ENCODE measurements at regions not wholly inside any gene's neighbourhood (a gene's known extent, or its start where the extent isn't known, plus 50 kb on each side); places are given as distances from the start of the nearest gene placed in this dataset.

DNA sequence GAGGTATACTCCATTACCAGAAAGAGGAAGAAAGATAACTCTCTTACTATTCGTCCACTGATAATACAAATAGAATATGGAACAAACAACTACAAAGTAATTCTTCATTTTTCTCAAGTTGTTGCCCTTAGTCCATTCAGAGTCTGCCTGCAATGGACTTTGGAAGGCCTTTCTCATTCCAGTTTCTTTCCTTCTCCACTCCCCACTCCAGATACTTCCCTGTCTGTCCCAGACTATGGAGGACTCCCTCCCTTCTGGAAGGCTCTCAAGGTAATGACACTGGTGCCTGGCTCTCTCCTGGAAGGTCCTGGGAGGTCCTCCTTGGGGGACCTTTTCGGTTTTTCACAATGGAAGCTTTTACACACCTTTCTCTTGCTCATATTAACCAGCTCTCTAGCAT lies 167.8 kb downstream of the SDHAF3 start (continued):
- TF ChIP-seq, protein P1, sequence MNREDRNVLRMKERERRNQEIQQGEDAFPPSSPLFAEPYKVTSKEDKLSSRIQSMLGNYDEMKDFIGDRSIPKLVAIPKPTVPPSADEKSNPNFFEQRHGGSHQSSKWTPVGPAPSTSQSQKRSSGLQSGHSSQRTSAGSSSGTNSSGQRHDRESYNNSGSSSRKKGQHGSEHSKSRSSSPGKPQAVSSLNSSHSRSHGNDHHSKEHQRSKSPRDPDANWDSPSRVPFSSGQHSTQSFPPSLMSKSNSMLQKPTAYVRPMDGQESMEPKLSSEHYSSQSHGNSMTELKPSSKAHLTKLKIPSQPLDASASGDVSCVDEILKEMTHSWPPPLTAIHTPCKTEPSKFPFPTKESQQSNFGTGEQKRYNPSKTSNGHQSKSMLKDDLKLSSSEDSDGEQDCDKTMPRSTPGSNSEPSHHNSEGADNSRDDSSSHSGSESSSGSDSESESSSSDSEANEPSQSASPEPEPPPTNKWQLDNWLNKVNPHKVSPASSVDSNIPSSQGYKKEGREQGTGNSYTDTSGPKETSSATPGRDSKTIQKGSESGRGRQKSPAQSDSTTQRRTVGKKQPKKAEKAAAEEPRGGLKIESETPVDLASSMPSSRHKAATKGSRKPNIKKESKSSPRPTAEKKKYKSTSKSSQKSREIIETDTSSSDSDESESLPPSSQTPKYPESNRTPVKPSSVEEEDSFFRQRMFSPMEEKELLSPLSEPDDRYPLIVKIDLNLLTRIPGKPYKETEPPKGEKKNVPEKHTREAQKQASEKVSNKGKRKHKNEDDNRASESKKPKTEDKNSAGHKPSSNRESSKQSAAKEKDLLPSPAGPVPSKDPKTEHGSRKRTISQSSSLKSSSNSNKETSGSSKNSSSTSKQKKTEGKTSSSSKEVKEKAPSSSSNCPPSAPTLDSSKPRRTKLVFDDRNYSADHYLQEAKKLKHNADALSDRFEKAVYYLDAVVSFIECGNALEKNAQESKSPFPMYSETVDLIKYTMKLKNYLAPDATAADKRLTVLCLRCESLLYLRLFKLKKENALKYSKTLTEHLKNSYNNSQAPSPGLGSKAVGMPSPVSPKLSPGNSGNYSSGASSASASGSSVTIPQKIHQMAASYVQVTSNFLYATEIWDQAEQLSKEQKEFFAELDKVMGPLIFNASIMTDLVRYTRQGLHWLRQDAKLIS (CRISPR knock-in tag; IDR thresholded peaks at IDR 0.05) = no peak
- TF ChIP-seq ELF4 (CRISPR knock-in tag; IDR thresholded peaks at IDR 0.05; ENCODE audit: borderline replicate concordance) = no peak

DNA sequence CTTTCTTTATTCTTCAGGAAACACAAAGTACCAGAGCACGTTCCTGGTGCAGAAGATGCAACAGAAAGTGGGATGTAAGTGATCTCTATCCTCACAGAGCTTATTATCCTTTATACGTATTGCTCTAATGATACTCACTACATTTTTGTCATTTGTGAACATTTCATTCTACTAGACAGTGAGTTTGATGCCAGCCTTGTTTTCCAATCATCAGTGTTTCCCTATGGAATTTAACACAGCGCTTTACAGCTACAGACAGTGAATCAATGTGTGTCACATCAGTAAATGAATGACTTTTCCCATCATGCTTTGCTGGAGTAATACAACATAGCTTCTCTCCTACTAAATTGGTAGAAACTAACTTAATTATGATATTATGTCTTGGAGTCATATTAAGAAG lies 175.5 kb downstream of the SDHAF3 start:
- no peaks in the 10 kb centered on the region for H3K36me3 ChIP-seq (replicated peaks in 1 of 2; ENCODE audit: control insufficient read depth in 1 of 2, insufficient read depth in 2 of 2, low read length in 2 of 2)
- no peaks in the 10 kb centered on the region for H3K79me2 ChIP-seq (ENCODE audit: insufficient read depth, low read length)
- POLR2A ChIA-PET = no interaction called here
- in situ Hi-C loops (cut with HindIII; ENCODE audit: extremely low pct_ligation_motif_present, low pct_unique_long_range_greater_than_20kb) = no loop called here
- no peaks in the 10 kb centered on the region for H3K27me3 ChIP-seq (ENCODE audit: control insufficient read depth in 1 of 2, insufficient read depth in 2 of 2, low read length in 2 of 2)
- H3K4me3 ChIP-seq (replicated peaks in 1 of 3; ENCODE audit: insufficient read depth in 1 of 3, low read depth in 2 of 3, low read length in 3 of 3) = no peak overlapping the region
- H4K20me1 ChIP-seq (ENCODE audit: insufficient read depth, low read length) = no peaks in the 10 kb centered on the region
- H3K9me3 ChIP-seq (ENCODE audit: low read length) = no peaks in the 10 kb centered on the region; the same call in 1 of the 2 replicates
- BruUV-seq (replicated peaks) = no TSS peak
- no peaks in the 10 kb centered on the region for H3K4me1 ChIP-seq (ENCODE audit: insufficient read depth, low read length)
- H3K27ac ChIP-seq (ENCODE audit: extremely low read length, insufficient read depth, low read length) = no peak overlapping the region
- FAIRE-seq (no peak), DNase-seq (ENCODE audit: low spot score) (no peak), ATAC-seq (no peak)
- no peak overlapping the region for H3K9ac ChIP-seq (ENCODE audit: insufficient read depth, low read depth, low read length)
- no peak overlapping the region for H3K4me2 ChIP-seq (ENCODE audit: low read depth, low read length)
- CTCF ChIA-PET (ENCODE audit: low intra/inter-chr PET ratio, low total read pairs) = no interaction called here
- 4% methylated on average over 3 of the region's 3 CpGs for WGBS (ENCODE audit: low lambda C conversion rate)
- no peak overlapping the region for H2AFZ ChIP-seq (ENCODE audit: low read length)
- intact Hi-C loops (cut with micrococcal nuclease; ENCODE audit: unreplicated experiment) = no loop called here
- TF ChIP-seq, protein P2, sequence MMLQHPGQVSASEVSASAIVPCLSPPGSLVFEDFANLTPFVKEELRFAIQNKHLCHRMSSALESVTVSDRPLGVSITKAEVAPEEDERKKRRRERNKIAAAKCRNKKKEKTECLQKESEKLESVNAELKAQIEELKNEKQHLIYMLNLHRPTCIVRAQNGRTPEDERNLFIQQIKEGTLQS (CRISPR knock-in tag; IDR thresholded peaks at IDR 0.05) = no peak
- TF ChIP-seq ZNF782 (CRISPR knock-in tag; IDR thresholded peaks at IDR 0.05; ENCODE audit: borderline replicate concordance) (no peak), TAF1 (CRISPR knock-in tag; IDR thresholded peaks at IDR 0.05) (no peak), ZC3H13 (CRISPR knock-in tag; IDR thresholded peaks at IDR 0.05) (no peak), ZNF549 (CRISPR knock-in tag; IDR thresholded peaks at IDR 0.05) (no peak), ZKSCAN8 (CRISPR knock-in tag; IDR thresholded peaks at IDR 0.05; ENCODE audit: borderline replicate concordance) (no peak), MTF1 (CRISPR knock-in tag; IDR thresholded peaks at IDR 0.05) (no peak), ARHGAP35 (CRISPR knock-in tag; IDR thresholded peaks at IDR 0.05; ENCODE audit: borderline replicate concordance) (no peak), ZNF501 (CRISPR knock-in tag; IDR thresholded peaks at IDR 0.05) (no peak), ZNF879 (CRISPR knock-in tag; IDR thresholded peaks at IDR 0.05) (no peak), KLF15 (CRISPR knock-in tag; IDR thresholded peaks at IDR 0.05; ENCODE audit: borderline replicate concordance) (no peak)
- TF ChIP-seq, protein P3, sequence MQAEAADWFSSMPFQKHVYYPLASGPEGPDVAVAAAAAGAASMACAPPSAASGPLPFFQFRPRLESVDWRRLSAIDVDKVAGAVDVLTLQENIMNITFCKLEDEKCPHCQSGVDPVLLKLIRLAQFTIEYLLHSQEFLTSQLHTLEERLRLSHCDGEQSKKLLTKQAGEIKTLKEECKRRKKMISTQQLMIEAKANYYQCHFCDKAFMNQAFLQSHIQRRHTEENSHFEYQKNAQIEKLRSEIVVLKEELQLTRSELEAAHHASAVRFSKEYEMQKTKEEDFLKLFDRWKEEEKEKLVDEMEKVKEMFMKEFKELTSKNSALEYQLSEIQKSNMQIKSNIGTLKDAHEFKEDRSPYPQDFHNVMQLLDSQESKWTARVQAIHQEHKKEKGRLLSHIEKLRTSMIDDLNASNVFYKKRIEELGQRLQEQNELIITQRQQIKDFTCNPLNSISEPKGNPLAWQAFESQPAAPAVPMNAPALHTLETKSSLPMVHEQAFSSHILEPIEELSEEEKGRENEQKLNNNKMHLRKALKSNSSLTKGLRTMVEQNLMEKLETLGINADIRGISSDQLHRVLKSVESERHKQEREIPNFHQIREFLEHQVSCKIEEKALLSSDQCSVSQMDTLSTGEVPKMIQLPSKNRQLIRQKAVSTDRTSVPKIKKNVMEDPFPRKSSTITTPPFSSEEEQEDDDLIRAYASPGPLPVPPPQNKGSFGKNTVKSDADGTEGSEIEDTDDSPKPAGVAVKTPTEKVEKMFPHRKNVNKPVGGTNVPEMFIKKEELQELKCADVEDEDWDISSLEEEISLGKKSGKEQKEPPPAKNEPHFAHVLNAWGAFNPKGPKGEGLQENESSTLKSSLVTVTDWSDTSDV (CRISPR knock-in tag; IDR thresholded peaks at IDR 0.05) = no peak
- TF ChIP-seq, protein P4, sequence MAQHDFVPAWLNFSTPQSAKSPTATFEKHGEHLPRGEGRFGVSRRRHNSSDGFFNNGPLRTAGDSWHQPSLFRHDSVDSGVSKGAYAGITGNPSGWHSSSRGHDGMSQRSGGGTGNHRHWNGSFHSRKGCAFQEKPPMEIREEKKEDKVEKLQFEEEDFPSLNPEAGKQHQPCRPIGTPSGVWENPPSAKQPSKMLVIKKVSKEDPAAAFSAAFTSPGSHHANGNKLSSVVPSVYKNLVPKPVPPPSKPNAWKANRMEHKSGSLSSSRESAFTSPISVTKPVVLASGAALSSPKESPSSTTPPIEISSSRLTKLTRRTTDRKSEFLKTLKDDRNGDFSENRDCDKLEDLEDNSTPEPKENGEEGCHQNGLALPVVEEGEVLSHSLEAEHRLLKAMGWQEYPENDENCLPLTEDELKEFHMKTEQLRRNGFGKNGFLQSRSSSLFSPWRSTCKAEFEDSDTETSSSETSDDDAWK (CRISPR knock-in tag; IDR thresholded peaks at IDR 0.05) = no peak

Measured in HepG2 (cell line).